ENCODE measurements at regions not wholly inside any gene's neighbourhood (a gene's known extent, or its start where the extent isn't known, plus 50 kb on each side); places are given as distances from the start of the nearest gene placed in this dataset.

DNA sequence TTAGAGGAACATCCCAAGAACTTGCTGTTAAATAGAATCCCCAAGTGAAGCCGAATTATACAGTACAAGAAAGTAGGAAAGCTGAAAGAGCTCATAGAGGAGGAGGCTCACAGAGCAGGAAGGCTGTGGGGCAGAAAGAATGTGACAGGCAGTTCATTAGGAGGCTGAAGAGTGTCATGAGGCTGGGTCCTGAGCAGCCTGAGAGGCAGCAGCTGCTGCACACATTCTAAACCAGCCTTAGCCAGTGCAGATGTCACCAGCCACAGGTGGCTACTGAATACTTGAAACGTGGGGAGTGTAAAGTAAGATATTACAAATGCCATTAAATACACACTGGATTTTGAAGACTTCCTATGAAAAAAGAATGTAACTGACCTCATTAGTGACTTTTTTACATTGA, 490.2 kb upstream of the KLHL29 start:
- no peak for TF ChIP-seq REST (IDR thresholded peaks at IDR 0.05; ENCODE audit: insufficient read depth in 1 of 2, low read depth in 2 of 2, low read length in 1 of 2)
- TF ChIP-seq CTCF (IDR thresholded peaks at IDR 0.05): no peak

Measured in Panc1 (cell line).